EH (cell line): ENCODE measurements at regions not wholly inside any gene's neighbourhood (a gene's known extent, or its start where the extent isn't known, plus 50 kb on each side); places are given as distances from the start of the nearest gene placed in this dataset.

Source experiments
- DNase-seq: peaks from one replicate; pipeline ENCODE4 v3.0.0-alpha.2; 2015; ENCODE audit warnings: low read depth

- peak; percentile 5 for DNase-seq
These were observed 63.0 kb upstream of the SP4 start for GRCh38 chr7:21364801-21365271.

- DNase-seq: peak; percentile 2
These were observed 61.8 kb upstream of the SP4 start for GRCh38 chr7:21365866-21366624.

DNA sequence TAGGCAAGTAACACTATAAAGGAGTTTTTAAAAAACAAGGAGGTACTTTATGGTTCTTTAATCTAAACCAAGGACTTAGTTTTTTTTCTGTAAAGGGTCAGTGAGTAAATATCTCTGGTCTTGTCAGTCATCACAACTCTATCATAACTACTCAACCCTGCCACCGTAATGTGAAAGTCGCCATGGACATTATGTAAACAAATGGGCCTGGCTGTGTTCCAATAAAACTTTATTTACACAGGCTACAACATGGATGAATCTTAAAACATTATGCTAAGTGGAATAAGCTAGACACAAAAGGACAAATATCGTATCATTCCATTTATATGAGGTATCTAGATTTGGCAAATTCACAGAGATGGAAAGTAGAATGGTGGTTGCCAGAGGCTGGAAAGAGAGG is 60.8 kb upstream of the SP4 start:
- no peak for DNase-seq

DNA sequence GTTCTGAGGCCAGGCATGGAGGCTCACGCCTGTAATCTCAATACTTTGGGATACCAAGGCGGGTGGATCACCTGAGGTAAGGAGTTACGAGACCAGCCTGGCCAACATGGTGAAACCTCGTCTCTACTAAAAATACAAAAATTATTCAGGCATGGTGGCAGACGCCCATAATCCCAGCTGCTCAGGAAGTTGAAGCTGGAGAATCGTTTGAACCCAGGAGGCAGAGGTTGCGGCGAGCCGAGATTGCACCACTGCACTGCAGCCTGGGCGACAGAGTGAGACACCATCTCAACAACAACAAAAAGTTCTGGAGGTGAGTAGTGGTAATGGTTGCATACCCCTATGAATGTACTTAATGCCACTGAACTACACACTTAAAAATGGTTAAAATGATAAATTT is 60.3 kb upstream of the SP4 start:
- DNase-seq: no peak

GRCh38 chr7:21368317-21368716 is 59.6 kb upstream of the SP4 start:
- DNase-seq: no peak

DNA sequence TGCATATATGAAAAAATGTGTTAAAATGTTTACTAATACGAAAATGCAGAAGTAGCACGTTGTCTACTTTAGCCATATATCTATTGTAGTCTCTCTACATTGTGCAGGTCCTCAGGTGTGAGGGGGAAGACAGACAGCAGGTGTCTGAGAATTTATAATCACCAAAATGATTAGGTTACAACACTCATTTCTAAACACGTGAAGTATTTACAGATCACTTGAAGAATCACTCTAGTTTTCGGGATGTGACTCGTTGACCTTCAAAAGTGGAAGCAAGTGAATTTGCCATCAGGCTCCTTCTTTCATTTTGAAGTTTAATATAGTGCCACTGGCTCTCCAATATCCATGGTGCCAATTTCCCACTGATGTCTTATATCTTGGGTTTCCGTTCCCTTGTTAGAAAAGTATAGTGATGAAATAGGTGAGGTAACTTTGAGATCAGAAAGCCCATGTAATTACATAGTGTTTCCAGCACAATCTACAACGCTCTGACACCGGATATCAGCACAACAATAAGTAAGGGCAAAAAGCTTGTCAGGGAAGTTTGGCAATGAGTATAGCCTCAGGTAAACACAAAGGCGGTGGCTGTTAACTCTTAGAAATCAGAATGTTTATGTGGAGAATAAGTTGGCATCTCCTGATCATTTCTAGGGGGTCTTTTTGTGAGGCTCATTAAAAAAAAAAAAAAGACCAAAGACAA is 57.5 kb upstream of the SP4 start:
- no peak for DNase-seq

- DNase-seq: no peak
These were observed 56.5 kb upstream of the SP4 start for GRCh38 chr7:21371360-21371759.

DNA sequence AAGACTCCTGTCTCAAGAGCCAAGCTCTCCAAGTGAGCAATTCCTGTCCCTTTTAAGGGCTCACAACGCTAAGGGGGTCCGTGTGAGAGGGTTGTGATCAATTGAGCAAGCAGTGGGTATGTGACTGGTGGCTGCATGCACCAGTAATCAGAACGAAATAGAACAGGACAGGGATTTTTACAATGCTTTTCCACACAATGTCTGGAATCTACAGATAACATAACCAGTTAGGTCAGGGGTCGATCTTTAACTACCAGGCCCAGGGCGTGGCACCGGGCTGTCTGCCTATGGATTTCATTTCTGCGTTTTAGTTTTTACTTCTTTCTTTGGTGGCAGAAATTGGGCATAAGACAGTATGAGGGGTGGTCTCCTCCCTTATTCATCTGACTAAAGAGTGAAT is 54.9 kb upstream of the SP4 start:
- no peak for DNase-seq

- DNase-seq: no peak
These were observed 53.7 kb upstream of the SP4 start for GRCh38 chr7:21374134-21374533.

DNA sequence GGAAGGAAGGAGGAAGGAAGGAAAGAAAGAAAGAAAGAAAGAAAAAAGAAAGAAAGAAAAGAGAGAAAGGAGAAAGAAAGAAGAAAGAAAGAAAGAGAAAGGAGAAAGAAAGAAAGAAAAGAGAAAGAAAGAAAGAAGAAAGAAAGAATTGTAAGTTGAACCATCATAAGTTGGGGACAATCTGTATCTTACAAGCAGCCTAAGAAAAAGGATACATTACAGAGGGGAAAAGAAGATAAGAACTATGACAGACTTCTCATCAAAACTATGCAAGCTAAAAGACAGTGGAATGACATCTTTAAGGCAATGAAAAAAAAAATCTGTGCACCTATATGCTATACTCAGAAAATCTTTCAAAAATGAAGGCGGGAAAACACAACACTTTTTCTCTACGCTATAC is 50.3 kb upstream of the SP4 start:
- DNase-seq: no peak
